ENCODE measurements at regions not wholly inside any gene's neighbourhood (a gene's known extent, or its start where the extent isn't known, plus 50 kb on each side); places are given as distances from the start of the nearest gene placed in this dataset.

DNA sequence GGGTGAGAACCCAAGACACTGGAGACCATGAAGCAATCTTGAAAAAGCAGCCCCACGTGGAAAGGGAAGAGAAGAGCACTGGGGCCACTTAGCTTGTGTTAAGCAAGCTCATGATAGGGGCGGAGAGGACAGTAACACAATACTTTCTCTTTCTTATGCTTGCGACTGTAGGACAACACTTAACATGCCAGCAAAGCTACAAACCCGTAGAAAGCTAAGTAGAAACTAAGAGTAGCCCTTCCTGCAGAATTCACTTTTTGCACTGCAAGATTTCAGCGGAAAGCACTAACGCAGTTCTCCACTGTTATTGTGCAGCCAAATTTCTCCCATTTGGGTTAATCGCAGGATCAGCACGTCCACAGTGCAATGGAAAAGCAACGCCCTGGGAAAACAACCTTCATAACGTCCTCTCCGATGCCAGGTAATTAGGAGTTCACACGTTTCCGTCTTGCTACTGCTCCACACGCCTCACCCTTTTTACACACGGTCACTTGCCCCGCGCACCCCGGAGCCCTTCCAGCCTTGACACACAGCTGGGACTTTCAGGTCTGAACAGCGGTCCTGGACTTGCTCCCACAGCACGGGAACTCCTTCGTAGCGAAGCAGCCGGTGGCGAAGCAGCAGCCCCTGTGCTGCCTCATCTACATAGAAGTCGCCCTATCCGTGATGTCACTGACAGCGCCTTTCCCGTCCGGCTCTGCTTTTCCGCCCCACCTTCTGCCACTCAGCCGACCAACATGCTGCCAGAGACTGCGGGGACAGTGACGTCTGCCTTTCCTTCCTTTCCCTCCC is 148.6 kb downstream of the PPIAL4G start:
- no peak for TF ChIP-seq EZH2 (IDR thresholded peaks at IDR 0.05; ENCODE audit: borderline replicate concordance)
- TF ChIP-seq, protein P1, sequence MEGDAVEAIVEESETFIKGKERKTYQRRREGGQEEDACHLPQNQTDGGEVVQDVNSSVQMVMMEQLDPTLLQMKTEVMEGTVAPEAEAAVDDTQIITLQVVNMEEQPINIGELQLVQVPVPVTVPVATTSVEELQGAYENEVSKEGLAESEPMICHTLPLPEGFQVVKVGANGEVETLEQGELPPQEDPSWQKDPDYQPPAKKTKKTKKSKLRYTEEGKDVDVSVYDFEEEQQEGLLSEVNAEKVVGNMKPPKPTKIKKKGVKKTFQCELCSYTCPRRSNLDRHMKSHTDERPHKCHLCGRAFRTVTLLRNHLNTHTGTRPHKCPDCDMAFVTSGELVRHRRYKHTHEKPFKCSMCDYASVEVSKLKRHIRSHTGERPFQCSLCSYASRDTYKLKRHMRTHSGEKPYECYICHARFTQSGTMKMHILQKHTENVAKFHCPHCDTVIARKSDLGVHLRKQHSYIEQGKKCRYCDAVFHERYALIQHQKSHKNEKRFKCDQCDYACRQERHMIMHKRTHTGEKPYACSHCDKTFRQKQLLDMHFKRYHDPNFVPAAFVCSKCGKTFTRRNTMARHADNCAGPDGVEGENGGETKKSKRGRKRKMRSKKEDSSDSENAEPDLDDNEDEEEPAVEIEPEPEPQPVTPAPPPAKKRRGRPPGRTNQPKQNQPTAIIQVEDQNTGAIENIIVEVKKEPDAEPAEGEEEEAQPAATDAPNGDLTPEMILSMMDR (IDR thresholded peaks at IDR 0.05; ENCODE audit: poor library complexity): no peak
